ENCODE measurements at regions not wholly inside any gene's neighbourhood (a gene's known extent, or its start where the extent isn't known, plus 50 kb on each side); places are given as distances from the start of the nearest gene placed in this dataset.

DNA sequence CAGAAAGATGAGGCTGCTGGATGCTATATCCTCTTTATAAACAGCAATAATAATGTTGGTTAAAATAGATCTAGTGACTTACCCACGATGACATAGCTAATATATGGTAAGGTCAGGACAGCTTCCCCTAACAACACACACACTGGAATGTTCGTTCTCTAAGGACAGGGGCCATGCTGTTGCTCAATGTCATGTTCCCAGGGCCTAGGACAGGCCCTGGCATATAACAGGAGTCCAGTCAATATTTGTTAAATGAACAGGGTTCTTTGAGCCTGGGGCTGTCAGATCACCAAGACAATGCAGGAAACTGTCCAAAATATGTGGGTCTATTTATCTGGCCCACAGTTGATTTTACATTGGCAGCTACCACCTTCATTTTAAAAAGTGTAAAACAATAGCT, 207.1 kb upstream of the MEX3C start:
- Histone ChIP-seq H3K27me3 (replicated peaks; ENCODE audit: insufficient read depth) (no peaks in the 10 kb centered on the region), H3K9me3 (no peaks in the 10 kb centered on the region), H3K4me1 (replicated peaks) (no peaks in the 10 kb centered on the region), H3K27ac (no peak overlapping the region), H3K36me3 (no peaks in the 10 kb centered on the region), H3K4me3 (no peak overlapping the region)
- TF ChIP-seq POLR2AphosphoS5 (IDR thresholded peaks at IDR 0.05) (no peak), POLR2A (IDR thresholded peaks at IDR 0.05) (no peak)
- TF ChIP-seq, protein P1, sequence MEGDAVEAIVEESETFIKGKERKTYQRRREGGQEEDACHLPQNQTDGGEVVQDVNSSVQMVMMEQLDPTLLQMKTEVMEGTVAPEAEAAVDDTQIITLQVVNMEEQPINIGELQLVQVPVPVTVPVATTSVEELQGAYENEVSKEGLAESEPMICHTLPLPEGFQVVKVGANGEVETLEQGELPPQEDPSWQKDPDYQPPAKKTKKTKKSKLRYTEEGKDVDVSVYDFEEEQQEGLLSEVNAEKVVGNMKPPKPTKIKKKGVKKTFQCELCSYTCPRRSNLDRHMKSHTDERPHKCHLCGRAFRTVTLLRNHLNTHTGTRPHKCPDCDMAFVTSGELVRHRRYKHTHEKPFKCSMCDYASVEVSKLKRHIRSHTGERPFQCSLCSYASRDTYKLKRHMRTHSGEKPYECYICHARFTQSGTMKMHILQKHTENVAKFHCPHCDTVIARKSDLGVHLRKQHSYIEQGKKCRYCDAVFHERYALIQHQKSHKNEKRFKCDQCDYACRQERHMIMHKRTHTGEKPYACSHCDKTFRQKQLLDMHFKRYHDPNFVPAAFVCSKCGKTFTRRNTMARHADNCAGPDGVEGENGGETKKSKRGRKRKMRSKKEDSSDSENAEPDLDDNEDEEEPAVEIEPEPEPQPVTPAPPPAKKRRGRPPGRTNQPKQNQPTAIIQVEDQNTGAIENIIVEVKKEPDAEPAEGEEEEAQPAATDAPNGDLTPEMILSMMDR (IDR thresholded peaks at IDR 0.05): no peak
- WGBS: 35% methylated on average over 2 of the region's 2 CpGs
- intact Hi-C loops (cut with DNase I): no loop called here
- no peak for DNase-seq (ENCODE audit: low spot score)

DNA sequence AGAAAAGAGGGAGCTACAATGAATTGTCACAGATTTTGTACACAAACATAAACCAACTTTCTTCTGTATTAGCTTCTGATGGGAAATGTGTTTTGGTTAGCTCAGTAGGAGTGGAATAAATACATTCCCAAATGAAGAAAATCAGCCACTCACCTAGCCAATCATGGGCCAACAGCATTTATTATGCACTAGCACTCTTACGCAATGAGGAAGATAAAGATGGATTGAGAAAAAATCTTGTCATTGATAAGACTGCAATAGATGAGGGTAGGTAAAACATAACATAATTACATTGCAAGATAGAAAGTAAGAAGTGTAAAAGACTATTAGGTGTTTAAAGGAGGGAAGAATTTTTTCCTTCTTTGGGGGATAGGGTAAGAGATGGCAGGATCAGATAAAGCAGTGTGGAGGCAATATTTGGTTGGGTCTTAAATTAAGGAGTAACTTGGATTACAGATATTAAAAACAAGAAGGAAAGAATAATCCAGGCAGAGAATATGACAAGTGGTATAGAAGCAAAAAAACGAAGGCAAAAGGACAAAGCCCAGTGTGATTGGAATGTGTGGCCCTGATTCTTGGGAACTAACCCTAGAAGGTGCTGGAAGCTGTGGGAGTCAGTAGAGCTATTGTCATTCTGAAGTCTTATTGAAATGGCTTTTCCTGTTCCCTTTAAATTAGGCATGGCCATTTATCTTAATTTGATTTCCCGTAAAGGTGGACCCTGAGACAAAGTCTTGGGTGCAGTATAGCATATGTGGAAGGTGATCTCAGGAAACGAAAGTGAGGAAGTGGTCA, 208.4 kb upstream of the MEX3C start:
- no peak overlapping the region for H3K4me3 ChIP-seq
- TF ChIP-seq, protein P1 (IDR thresholded peaks at IDR 0.05): no peak
- no peak for TF ChIP-seq POLR2A (IDR thresholded peaks at IDR 0.05)
- TF ChIP-seq POLR2AphosphoS5 (IDR thresholded peaks at IDR 0.05): no peak
- no peak overlapping the region for H3K27ac ChIP-seq
- no peaks in the 10 kb centered on the region for H3K4me1 ChIP-seq (replicated peaks)
- no peak for DNase-seq (ENCODE audit: low spot score)
- H3K36me3 ChIP-seq: no peaks in the 10 kb centered on the region
- H3K27me3 ChIP-seq (replicated peaks; ENCODE audit: insufficient read depth): no peaks in the 10 kb centered on the region
- H3K9me3 ChIP-seq: no peaks in the 10 kb centered on the region
- WGBS: 76% methylated on average over 4 of the region's 4 CpGs
- intact Hi-C loops (cut with DNase I): no loop called here

DNA sequence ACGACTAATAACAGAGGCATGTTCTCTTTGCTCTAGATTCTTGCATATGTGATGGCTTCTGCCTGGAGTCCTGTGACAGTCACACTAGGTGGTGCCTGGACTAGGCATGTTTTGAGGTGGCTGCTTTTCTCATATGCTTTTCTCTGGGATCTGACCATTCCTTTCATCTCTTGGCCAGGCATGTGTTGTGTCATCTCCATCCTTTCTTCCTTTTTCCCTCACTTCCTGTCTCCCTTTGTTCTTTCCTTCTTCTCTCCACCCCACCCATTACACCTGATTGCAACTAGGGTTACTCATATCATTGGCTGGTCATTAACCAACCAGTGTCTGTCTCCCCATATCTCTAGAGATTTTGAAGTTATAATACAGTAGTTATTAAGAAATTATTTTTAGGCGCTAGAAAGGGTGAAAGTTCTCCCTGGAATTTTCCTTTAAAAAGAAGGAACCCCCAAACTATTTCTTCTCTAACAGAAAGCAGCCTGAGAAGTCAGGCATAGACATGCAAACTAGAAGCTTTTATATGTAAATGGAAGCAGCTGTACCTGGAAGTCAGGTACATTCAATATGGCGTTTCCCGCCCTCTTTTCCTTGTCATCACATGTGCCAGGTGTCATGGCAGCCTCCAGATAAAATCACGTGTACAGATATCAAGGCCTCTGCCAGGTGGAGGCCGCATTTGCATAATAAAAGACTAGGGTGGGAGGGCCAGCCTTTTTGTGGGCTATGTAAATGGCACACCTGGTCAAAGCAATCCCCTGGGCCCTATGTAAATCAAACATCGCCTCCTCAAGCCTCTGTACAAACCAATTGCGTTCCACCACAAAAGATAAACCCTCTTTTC, 220.4 kb upstream of the MEX3C start:
- 77% methylated on average over 8 of the region's 8 CpGs for WGBS

DNA sequence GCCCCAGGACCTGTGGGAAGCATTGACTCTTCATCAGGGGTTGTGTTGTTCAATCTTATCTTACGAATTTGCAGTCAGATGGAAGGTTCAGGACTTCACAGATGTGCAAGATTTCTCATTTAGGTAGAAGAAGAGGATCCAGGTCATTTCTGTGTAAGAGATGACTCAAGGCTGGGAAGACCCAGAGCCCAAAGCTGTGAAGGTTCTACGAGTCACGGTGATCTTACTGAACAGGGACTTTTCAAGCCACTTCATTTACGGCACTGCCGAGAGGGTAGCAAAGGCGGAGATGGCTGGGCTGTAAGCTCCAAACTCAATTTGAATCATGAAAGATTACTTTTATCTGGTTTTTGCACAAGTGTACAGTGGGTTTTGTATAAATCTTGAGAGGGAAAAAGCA, 228.0 kb upstream of the MEX3C start:
- TF ChIP-seq POLR2AphosphoS5 (IDR thresholded peaks at IDR 0.05) (no peak), POLR2A (IDR thresholded peaks at IDR 0.05) (no peak)
- TF ChIP-seq, protein P1 (IDR thresholded peaks at IDR 0.05): no peak
- 69% methylated on average over 6 of the region's 6 CpGs for WGBS
- no peak for DNase-seq (ENCODE audit: low spot score)
- Histone ChIP-seq H3K36me3 (no peaks in the 10 kb centered on the region), H3K4me3 (no peak overlapping the region), H3K27ac (no peak overlapping the region), H3K9me3 (no peaks in the 10 kb centered on the region), H3K27me3 (replicated peaks; ENCODE audit: insufficient read depth) (no peaks in the 10 kb centered on the region), H3K4me1 (replicated peaks) (no peaks in the 10 kb centered on the region)
- intact Hi-C loops (cut with DNase I): no loop called here

More for the DNA sequence above, 220.4 kb upstream of the MEX3C start:
- Histone ChIP-seq H3K9me3 (no peaks in the 10 kb centered on the region), H3K36me3 (no peaks in the 10 kb centered on the region), H3K4me3 (no peak overlapping the region), H3K27ac (no peak overlapping the region), H3K4me1 (replicated peaks) (no peaks in the 10 kb centered on the region), H3K27me3 (replicated peaks; ENCODE audit: insufficient read depth) (no peaks in the 10 kb centered on the region)
- DNase-seq (ENCODE audit: low spot score): no peak
- TF ChIP-seq POLR2AphosphoS5 (IDR thresholded peaks at IDR 0.05) (no peak), POLR2A (IDR thresholded peaks at IDR 0.05) (no peak)
- TF ChIP-seq, protein P1 (IDR thresholded peaks at IDR 0.05): no peak
- intact Hi-C loops (cut with DNase I): no loop called here
